ENCODE measurements at regions not wholly inside any gene's neighbourhood (a gene's known extent, or its start where the extent isn't known, plus 50 kb on each side); places are given as distances from the start of the nearest gene placed in this dataset.

DNA sequence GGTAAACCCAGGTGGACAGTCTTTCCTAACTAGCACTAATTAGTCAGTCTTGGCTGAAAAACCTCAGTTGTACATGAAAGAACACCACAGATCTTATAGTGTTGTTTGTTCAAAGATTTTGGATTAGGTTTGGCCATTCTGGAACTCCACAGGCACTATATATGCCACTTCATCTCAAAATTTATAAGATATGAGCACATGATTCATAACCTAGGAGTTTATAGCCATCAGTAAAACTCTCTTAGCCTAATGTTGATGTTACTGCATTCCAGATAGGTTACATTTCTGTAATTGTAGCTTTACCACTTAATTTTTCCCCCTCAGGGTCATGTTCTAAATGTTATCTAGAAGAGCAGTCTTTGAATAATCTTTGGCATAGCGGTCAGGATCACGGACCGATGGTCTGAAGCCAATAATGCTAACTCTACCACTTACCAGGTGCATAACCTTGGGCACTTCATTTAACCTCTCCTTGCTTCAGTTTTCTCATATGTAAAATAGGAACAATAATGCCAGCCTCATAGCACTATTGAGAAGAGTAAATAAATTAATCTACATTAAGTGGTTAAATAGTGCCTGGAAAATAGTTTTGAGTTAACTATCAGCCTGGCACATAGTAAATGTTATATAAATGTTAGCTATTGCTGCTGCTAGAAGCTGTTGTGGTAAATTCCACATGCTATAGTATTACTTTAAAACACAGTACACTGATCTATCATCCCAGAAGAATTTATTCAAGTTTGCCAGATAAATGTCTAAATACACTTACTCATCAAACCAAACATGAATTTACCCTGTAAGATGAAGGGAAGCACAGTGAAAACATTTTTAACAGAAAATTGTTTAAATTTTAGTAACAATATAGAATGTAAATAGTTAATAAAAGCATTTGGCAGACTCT, 743.9 kb downstream of the NR2F1-AS1 start:
- TF ChIP-seq, protein P1, sequence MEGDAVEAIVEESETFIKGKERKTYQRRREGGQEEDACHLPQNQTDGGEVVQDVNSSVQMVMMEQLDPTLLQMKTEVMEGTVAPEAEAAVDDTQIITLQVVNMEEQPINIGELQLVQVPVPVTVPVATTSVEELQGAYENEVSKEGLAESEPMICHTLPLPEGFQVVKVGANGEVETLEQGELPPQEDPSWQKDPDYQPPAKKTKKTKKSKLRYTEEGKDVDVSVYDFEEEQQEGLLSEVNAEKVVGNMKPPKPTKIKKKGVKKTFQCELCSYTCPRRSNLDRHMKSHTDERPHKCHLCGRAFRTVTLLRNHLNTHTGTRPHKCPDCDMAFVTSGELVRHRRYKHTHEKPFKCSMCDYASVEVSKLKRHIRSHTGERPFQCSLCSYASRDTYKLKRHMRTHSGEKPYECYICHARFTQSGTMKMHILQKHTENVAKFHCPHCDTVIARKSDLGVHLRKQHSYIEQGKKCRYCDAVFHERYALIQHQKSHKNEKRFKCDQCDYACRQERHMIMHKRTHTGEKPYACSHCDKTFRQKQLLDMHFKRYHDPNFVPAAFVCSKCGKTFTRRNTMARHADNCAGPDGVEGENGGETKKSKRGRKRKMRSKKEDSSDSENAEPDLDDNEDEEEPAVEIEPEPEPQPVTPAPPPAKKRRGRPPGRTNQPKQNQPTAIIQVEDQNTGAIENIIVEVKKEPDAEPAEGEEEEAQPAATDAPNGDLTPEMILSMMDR (IDR thresholded peaks at IDR 0.05 in 4 of 5, conservative IDR thresholded peaks at IDR 0.05 in 1 of 5) = no peak
- TF ChIP-seq POLR2A (IDR thresholded peaks at IDR 0.05) = no peak
